B cell (primary cell): ENCODE measurements at regions not wholly inside any gene's neighbourhood (a gene's known extent, or its start where the extent isn't known, plus 50 kb on each side); places are given as distances from the start of the nearest gene placed in this dataset.
"Not testable (repeated sequence)": the region's sequence is repeated elsewhere in the genome, so short reads cannot be mapped to it uniquely, and the experiment has no call there.

Source experiments
- ATAC-seq: fragments of 200-7000 bp; cut with Tn5 transposase; one replicate; pipeline ENCODE4 v1.10.0; 2021; ENCODE audit warnings: low read depth, mild to moderate bottlenecking, moderate number of reproducible peaks, moderate library complexity
- CTCF ChIA-PET: fragments of 350-600 bp; sonication (Branson Sonifier 250); formaldehyde crosslinking; loops from one replicate; lab custom pipeline; 2021; ENCODE audit warnings: antibody characterized with exemption, inconsistent platforms; lab: Charles Lee
- POLR2A ChIA-PET: fragments of 350-600 bp; sonication (Branson Sonifier 250); formaldehyde crosslinking; loops from one replicate; lab custom pipeline; 2021; ENCODE audit warnings: antibody characterized with exemption; lab: Charles Lee
- DNase-seq: peaks from one replicate; pipeline ENCODE4 v3.0.0; 2013
- H2AFZ ChIP-seq: 2 replicates; pipeline ENCODE4 v1.6.1; 2012; ENCODE audit warnings: mild to moderate bottlenecking, low read depth, low read length; ENCODE audit not compliant: insufficient read depth, poor library complexity, severe bottlenecking
- H3K27ac ChIP-seq, 2 donors: 1 replicate in 1 of 2; 2 replicates in 1 of 2; pipeline ENCODE4 v1.5.1; 2012 to 2013; ENCODE audit warnings: low read length in 2 of 2, mild to moderate bottlenecking in 2 of 2, moderate library complexity in 1 of 2
- H3K27me3 ChIP-seq, 4 experiments: fragments of 200-600 bp in 1 of 4; sonication (generic) in 1 of 4; replicated peaks in 1 of 4; 1 replicate in 2 of 4; 2 replicates in 2 of 4; pipeline versions ENCODE4 v1.6.1 to v1.7.0; 2013 to 2016; ENCODE audit warnings: low read length in 3 of 4, mild to moderate bottlenecking in 2 of 4, mixed read lengths in 1 of 4, moderate library complexity in 1 of 4; ENCODE audit not compliant: insufficient read depth in 4 of 4, control insufficient read depth in 3 of 4; ENCODE audit errors: control extremely low read depth in 1 of 4
- H3K36me3 ChIP-seq, 2 experiments: replicated peaks in 1 of 2; 1 replicate in 1 of 2; 2 replicates in 1 of 2; pipeline versions ENCODE4 v1.6.1 to v1.7.1; 2013; ENCODE audit warnings: low read length in 1 of 2; ENCODE audit not compliant: insufficient read depth in 2 of 2, control insufficient read depth in 1 of 2; ENCODE audit errors: control extremely low read depth in 1 of 2, extremely low read depth in 1 of 2
- H3K4me1 ChIP-seq, 2 donors: fragments of 200-600 bp in 1 of 2; sonication (generic) in 1 of 2; 1 replicate in 1 of 2; 2 replicates in 1 of 2; pipeline versions ENCODE4 v1.5.1 to v1.6.1; 2013 to 2017; ENCODE audit warnings: low read length in 2 of 2; ENCODE audit not compliant: control insufficient read depth in 2 of 2, insufficient read depth in 2 of 2
- H3K4me2 ChIP-seq: replicated peaks from 2 replicates; pipeline ENCODE3; 2012; ENCODE audit warnings: mild to moderate bottlenecking, low read depth, low read length; ENCODE audit not compliant: poor library complexity, severe bottlenecking
- H3K4me3 ChIP-seq, 5 experiments: fragments of 200-600 bp in 1 of 5; sonication (generic) in 1 of 5; 1 replicate in 3 of 5; 2 replicates in 2 of 5; pipeline versions ENCODE4 v1.5.1 to v1.7.0; 2011 to 2016; ENCODE audit warnings: low read length in 4 of 5, mild to moderate bottlenecking in 4 of 5, low read depth in 2 of 5, control low read depth in 1 of 5, moderate library complexity in 1 of 5; ENCODE audit not compliant: insufficient read depth in 1 of 5; ENCODE audit errors: control extremely low read depth in 1 of 5, extremely low read depth in 1 of 5
- H3K79me2 ChIP-seq: fragments of 200-600 bp; sonication (generic); one replicate; pipeline ENCODE4 v1.6.0; 2016; ENCODE audit warnings: low read length; ENCODE audit not compliant: control insufficient read depth, insufficient read depth
- H3K9ac ChIP-seq: fragments of 200-600 bp; sonication (generic); 2 replicates; pipeline ENCODE4 v1.6.1; 2017; ENCODE audit warnings: mild to moderate bottlenecking, low read length, moderate library complexity
- H3K9me3 ChIP-seq, 3 donors: one replicate each; pipeline versions ENCODE4 v1.6.1 to v1.7.1; 2013; ENCODE audit warnings: low read length in 2 of 3; ENCODE audit not compliant: control insufficient read depth in 2 of 3, insufficient read depth in 1 of 3; ENCODE audit errors: control extremely low read depth in 1 of 3
- H4K20me1 ChIP-seq: 2 replicates; pipeline ENCODE4 v1.6.0; 2012; ENCODE audit warnings: mild to moderate bottlenecking, low read length; ENCODE audit not compliant: insufficient read depth, control insufficient read depth, poor library complexity, severe bottlenecking
- H3K27ac Mint-ChIP-seq: one replicate; pipeline ENCODE4 v1.8.0; 2021; ENCODE audit warnings: mixed read lengths
- H3K27me3 Mint-ChIP-seq: one replicate; pipeline ENCODE4 v1.8.0; 2021; ENCODE audit warnings: mixed read lengths
- H3K4me1 Mint-ChIP-seq: one replicate; pipeline ENCODE4 v1.8.0; 2021; ENCODE audit warnings: mixed read lengths
- H3K4me3 Mint-ChIP-seq: one replicate; pipeline ENCODE4 v1.8.0; 2021; ENCODE audit warnings: mixed read lengths
- H3K9me3 Mint-ChIP-seq: one replicate; pipeline ENCODE4 v1.8.0; 2022; ENCODE audit warnings: mixed read lengths; ENCODE audit not compliant: insufficient read depth
- EZH2 ChIP-seq: IDR thresholded peaks from 2 replicates; pipeline ENCODE4 v1.6.1; 2012; ENCODE audit warnings: borderline replicate concordance, low read depth, mild to moderate bottlenecking, moderate library complexity, low read length; ENCODE audit not compliant: insufficient read depth, poor library complexity, severe bottlenecking
- WGBS: methylation state at CpG from one replicate; pipeline ENCODE4 v1.1.5; 2013; ENCODE audit warnings: missing lambda C conversion rate; ENCODE audit not compliant: insufficient coverage; 5-methylcytosine and 5-hydroxymethylcytosine counted together
- intact Hi-C: fragments of 100-400 bp; cut with micrococcal nuclease; formaldehyde crosslinking; loops from one replicate; pipeline ENCODE4 v1.10.0; 2022
- TF ChIP-seq, protein P1 (sequence below): fragments of 200-600 bp; IDR thresholded peaks from one replicate; pipeline ENCODE4 v1.8.0; 2022; ENCODE audit warnings: antibody characterized with exemption, mild to moderate bottlenecking

DNA sequence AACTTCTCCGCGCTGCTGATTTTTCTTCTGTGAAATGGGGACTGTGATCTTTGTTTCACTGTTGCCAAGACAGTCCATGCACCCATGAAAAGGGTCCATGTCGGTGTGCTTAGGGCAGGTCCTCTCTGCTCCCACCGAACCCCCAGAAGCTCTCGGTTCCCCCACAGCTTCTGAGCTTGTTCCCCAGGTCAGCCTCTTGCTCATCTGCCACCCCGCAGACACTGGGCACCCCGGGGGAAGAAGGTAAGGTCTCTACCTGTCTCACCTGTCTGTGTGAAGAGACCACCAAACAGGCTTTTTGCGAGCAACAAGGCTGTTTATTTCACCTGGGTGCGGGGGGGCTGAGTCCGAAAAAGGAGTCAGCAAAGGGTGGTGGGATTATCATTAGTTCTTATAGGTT lies 66.2 kb upstream of the NANOS1 start:
- Histone ChIP-seq H3K27ac (no peak overlapping the region), H4K20me1 (no peaks in the 10 kb centered on the region), H3K9ac (no peak overlapping the region), H3K36me3 (no peaks in the 10 kb centered on the region), H3K4me2 (no peak overlapping the region), H2AFZ (no peak overlapping the region), H3K9me3 (no peaks in the 10 kb centered on the region), H3K27me3 (peaks cover 0 to 13% (median 2%) of the 10 kb centered on the region in 4 experiments), H3K4me3 (no peak overlapping the region), H3K4me1 (no peaks in the 10 kb centered on the region), H3K79me2 (no peaks in the 10 kb centered on the region)
- Mint-ChIP-seq H3K4me1 (no peaks in the 10 kb centered on the region), H3K9me3 (no peaks in the 10 kb centered on the region), H3K27me3 (peaks cover 41% of the 10 kb centered on the region), H3K4me3 (no peak overlapping the region), H3K27ac (no peak overlapping the region)
- DNase-seq, result no peak
- WGBS, result 100% methylated on average over 7 of the region's 10 CpGs
- TF ChIP-seq, protein P1, sequence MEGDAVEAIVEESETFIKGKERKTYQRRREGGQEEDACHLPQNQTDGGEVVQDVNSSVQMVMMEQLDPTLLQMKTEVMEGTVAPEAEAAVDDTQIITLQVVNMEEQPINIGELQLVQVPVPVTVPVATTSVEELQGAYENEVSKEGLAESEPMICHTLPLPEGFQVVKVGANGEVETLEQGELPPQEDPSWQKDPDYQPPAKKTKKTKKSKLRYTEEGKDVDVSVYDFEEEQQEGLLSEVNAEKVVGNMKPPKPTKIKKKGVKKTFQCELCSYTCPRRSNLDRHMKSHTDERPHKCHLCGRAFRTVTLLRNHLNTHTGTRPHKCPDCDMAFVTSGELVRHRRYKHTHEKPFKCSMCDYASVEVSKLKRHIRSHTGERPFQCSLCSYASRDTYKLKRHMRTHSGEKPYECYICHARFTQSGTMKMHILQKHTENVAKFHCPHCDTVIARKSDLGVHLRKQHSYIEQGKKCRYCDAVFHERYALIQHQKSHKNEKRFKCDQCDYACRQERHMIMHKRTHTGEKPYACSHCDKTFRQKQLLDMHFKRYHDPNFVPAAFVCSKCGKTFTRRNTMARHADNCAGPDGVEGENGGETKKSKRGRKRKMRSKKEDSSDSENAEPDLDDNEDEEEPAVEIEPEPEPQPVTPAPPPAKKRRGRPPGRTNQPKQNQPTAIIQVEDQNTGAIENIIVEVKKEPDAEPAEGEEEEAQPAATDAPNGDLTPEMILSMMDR, result no peak
- TF ChIP-seq EZH2, result no peak
- ChIA-PET POLR2A (no interaction called here), CTCF (no interaction called here)
- no peak for ATAC-seq
- intact Hi-C loops, result no loop called here

DNA sequence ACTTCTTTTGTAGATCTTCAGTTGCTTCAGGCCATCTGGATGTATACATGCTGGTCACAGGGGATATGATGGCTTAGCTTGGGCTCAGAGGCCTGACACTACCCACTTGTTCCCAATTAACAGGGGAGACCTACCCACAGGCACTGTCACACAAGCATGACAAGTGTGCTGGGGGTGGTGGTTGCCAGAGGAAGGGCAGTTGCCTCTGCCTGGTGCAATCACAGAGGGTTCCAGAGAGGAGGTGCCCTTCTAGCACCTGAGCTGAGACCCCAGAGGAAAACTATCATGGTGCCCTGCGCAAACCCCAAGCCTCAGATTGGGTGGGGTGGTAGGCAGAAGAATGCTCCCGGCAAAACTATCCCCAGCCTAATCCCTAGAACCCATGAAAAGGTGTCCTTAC lies 65.6 kb upstream of the NANOS1 start:
- H4K20me1 ChIP-seq, result no peaks in the 10 kb centered on the region
- Mint-ChIP-seq H3K27ac (no peak overlapping the region), H3K27me3 (peaks cover 44% of the 10 kb centered on the region), H3K4me3 (no peak overlapping the region), H3K4me1 (no peaks in the 10 kb centered on the region), H3K9me3 (no peaks in the 10 kb centered on the region)
- ChIA-PET CTCF (no interaction called here), POLR2A (no interaction called here)
- TF ChIP-seq, protein P1, result no peak
- TF ChIP-seq EZH2, result no peak
- H3K9me3 ChIP-seq, result no peaks in the 10 kb centered on the region
- no peaks in the 10 kb centered on the region for H3K4me1 ChIP-seq
- DNase-seq, result no peak
- H2AFZ ChIP-seq, result no peak overlapping the region
- H3K9ac ChIP-seq, result no peak overlapping the region
- no peaks in the 10 kb centered on the region for H3K36me3 ChIP-seq
- no CpG with 5 or more reads among the region's 2 CpGs for WGBS
- no peaks in the 10 kb centered on the region for H3K79me2 ChIP-seq
- H3K4me3 ChIP-seq, result no peak overlapping the region
- no peak overlapping the region for H3K27ac ChIP-seq
- no peak overlapping the region for H3K4me2 ChIP-seq
- ATAC-seq, result no peak
- peaks cover 0 to 13% (median 2%) of the 10 kb centered on the region in 4 experiments for H3K27me3 ChIP-seq
- intact Hi-C loops, result no loop called here

DNA sequence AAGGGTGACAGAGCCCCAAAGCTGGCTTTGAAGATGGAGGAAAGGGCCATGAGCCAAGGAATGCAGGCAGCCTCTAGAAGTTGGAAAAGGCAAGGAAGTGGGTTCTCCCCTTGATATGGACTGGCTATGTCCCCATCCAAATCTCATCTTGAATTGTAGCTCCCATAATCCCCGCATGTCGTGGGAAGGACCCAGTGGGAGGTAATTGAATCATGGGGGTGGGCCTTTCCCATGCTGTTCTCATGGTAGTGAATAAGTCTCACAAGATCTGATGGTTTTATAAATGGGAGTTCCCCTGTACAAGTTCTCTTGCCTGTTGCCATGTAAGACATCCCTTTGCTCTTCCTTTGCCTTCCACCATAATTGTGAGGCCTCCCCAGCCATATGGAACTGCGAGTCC lies 65.0 kb upstream of the NANOS1 start:
- H3K4me1 ChIP-seq, H2AFZ ChIP-seq, H3K79me2 ChIP-seq, H3K27ac ChIP-seq, H3K27ac Mint-ChIP-seq, H4K20me1 ChIP-seq, H3K4me3 Mint-ChIP-seq, H3K9me3 Mint-ChIP-seq, ATAC-seq, DNase-seq, H3K4me1 Mint-ChIP-seq, H3K4me3 ChIP-seq, H3K36me3 ChIP-seq, H3K9me3 ChIP-seq, CTCF ChIA-PET, H3K4me2 ChIP-seq, POLR2A ChIA-PET, intact Hi-C loops, H3K9ac ChIP-seq: not testable (repeated sequence)
- 100% methylated on average over 1 of the region's 3 CpGs for WGBS
- H3K27me3 Mint-ChIP-seq, result peaks cover 49% of the 10 kb centered on the region
- H3K27me3 ChIP-seq, result peaks cover 0 to 13% (median 2%) of the 10 kb centered on the region in 4 experiments
